Left renal pelvis (tissue), 4 donors: ENCODE measurements at regions not wholly inside any gene's neighbourhood (a gene's known extent, or its start where the extent isn't known, plus 50 kb on each side); places are given as distances from the start of the nearest gene placed in this dataset.
"Not testable (repeated sequence)": the region's sequence is repeated elsewhere in the genome, so short reads cannot be mapped to it uniquely, and the experiment has no call there.

Experiments
- DNase-seq, 4 donors: peaks; one replicate each; pipeline ENCODE4 v3.0.0-alpha.2; 2013; ENCODE audit warnings: low read depth in 4 of 4, low spot score in 3 of 4

DNA sequence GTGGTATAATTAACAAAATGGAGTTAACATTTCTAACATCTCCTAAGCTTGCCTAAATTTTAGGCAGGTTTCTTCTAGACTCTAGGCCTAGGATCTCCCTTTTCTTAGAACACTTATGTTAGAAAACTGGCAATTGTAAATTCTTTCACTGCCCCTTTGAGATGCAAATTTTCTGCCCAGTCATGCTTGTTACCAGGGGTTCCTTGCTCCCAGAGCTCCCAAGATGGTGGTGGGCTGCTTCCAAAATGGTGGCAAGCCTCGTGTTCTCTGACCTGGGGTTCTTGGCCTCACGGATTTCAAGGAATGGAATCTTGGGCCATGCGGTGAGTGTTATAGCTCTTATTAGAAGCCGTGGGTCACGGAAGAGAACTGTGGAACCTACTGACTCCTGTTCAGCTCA, 1361.4 kb downstream of the NCAM2 start:
- not testable (repeated sequence) for DNase-seq

GRCh38 chr21:22363504-22363903, 1365.3 kb downstream of the NCAM2 start:
- DNase-seq = no peak

- DNase-seq = no peak
Observed at GRCh38 chr21:22364163-22364562, 1366.0 kb downstream of the NCAM2 start.

DNA sequence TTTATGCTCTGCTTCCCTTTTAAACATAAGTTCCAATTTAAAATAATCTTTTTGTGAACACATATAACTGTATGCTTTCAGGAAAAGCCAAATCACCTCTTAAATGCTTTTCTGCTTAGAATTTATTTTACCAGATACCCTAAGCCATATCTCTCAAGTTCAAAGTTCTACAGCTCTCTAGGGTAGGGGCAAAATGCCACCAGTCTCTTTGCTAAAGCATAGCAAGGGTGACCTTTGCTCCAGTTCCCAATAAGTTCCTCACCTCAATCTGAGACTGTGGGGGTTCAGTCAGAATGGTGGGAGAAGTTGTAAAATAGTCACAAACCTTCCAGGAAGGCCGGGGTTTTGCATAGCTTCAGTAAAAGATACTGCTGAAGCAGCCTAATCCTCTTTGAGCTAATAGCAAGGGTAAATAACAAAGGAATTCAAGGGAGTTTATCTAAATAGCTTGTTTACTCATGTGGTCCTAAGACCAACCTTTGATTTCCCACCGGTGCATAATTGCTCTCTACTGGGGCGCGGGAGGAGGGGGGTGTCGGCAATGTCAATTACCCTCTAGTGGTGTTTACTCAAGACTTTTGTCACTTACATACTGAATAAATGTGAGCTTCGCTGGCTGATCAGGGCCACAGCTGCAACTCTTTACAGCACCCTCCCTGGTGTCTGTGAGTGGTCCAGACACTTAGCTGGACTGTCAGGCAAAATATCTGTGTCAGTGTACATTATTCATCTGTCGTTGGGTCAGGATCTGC, 1376.2 kb downstream of the NCAM2 start:
- DNase-seq = no peak

GRCh38 chr21:22377795-22378194, 1379.6 kb downstream of the NCAM2 start:
- not testable (repeated sequence) for DNase-seq

- no peak for DNase-seq
Observed at GRCh38 chr21:22393324-22393723, 1395.1 kb downstream of the NCAM2 start.

DNA sequence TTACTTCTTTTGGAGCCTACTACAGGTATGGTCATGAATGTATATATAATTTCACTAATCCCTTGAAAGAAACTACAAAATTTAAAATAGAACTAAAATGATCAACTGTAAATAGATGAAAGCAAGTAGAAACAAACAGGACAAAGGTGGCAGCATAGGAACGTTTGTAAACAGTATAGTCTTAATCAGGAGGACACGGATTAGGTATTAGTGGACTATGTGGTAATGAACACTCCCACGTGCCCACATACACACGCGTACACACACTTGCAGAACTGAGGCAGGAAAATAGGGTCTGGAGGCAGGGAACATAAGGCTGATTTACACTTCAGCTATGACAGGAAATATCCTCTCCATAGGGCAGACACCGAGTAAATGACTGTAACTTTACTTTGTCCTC, 1397.8 kb downstream of the NCAM2 start:
- DNase-seq = no peak

GRCh38 chr21:22399681-22400514, 1401.7 kb downstream of the NCAM2 start:
- no peak for DNase-seq

GRCh38 chr21:22409571-22409970, 1411.4 kb downstream of the NCAM2 start:
- DNase-seq = no peak

DNA sequence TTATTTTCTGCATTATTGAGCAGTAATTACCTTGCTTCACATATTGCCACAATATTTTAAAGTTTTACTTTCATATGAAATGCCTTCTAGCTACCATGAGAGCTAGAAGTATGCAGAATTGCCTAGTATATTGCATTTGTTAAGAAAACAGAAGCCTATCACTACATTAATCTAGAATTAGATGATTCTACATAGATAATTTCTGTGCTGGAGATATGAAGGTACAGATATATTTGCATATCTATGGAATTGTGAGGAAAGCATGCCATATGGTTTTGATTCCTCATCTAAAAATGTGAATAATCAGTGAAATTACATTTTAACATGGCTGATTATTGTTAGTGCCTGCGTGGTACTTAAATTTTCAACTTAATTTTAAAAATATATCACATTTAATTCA, 1418.3 kb downstream of the NCAM2 start:
- no peak for DNase-seq

GRCh38 chr21:22421416-22422180, 1423.4 kb downstream of the NCAM2 start:
- no peak for DNase-seq

DNA sequence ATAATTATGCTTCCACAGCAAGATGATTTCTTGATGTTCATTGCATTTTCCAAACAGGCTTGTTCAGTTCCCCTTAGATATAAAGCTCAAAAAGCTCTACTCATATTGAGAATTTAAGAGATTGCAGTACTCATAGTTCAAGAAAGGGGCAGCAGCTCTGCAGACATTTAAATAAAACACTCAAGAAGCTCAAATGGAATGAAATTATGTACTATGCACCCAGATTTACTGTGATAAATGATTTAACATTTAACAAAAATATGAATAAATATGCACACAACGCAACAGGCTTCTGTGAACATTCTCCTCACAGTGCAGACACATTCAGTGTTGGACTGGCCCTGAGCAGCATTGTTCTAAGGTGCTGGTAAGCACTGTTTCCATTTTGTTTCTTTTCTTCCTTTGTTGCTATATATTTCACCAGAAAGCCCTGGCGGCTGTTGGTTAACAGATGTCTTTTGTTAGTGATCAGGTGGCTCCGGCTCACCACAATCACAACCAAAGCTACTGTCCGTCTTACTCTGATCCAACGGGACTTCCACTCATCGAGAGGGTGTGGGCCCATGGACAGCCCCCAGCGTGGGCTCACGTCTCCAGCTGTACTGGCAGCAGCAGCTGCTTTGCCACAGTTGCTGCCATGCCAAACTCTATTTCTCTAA, 1440.3 kb downstream of the NCAM2 start:
- no peak for DNase-seq

DNA sequence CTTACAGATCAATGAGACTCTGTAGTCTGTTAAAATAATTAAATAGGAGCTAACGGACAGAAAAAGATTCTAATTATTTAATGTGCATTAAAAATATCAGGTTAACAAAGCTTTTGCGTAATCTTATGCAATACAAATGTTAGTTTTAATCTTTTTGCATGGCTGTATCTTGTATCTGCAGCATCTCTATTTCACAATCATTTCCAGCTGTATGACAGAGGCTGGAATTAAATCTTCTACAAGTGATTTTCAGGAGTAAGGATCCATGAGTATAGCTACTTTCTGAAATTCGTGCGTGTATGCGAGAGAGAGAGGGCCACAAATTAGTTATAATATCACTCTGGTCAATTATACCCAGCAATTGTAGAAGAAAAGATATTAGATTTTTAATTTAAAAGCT, 1446.8 kb downstream of the NCAM2 start:
- no peak for DNase-seq

- DNase-seq = no peak
Observed at GRCh38 chr21:22450507-22450906, 1452.3 kb downstream of the NCAM2 start.

- no peak for DNase-seq
Observed at GRCh38 chr21:22456241-22456640, 1458.0 kb downstream of the NCAM2 start.

DNA sequence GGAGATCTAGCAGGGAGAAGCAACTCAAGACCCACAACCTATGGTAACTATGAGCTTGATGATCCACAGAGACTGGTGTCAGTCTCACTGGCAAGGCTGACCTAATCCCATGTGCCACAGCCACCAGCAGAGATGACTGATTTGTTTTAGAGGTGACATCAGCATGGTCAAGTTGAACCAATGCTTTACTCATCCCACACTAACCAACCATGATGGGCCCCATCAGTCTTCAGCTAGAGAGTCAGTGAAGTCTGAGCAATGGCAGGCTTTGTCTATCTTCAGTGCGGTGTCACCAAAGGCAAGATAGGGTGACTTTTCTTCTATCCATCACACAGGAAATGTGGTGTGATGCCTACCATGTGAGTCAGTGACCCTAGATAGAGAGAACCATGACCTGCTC, 1470.7 kb downstream of the NCAM2 start:
- DNase-seq = no peak

GRCh38 chr21:22474403-22474802, 1476.2 kb downstream of the NCAM2 start:
- no peak for DNase-seq

GRCh38 chr21:22476214-22476613, 1478.0 kb downstream of the NCAM2 start:
- DNase-seq = no peak

DNA sequence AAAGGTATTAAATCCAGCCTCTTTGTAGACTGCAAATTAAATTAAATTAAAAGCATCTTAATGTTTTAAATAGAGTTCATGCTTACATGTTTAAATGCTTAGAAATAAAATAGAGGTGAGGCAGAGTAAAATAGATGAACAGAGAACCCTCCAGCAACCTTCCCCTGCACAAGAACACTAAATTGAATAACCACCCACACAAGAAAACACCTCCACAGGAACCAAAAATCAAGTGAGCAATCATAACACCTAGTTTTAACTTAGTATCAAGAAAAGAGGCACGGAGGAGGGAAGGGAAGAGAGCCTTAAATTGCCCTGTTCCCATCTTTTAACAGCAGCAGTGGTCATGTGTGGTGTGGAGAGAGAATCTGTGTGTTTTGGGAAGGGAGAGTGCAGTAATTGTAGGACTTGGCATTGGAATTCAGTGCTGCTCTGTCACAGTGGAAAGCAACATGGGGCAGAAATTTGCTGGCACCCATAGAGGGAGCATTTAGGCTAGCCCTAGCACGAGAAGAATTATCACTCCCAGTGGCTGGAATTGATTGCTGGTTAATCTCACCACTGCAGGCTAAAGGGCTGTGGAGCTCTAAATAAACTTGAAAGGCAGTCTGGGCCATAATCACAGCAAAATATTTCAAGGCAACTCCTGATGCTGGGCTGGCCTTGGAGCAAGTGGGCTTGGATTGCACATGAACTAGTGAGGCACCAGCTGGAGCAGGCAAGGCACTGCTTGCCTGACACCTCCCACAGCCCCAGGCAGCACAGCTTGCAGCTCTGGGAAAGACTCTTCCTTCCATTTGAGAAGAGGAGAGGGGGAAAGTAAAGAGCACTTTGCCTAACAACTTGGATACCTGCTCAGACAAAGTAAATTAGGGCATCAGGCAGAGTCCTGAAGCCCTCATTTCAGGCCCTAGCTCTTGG, 1478.8 kb downstream of the NCAM2 start:
- DNase-seq = no peak

GRCh38 chr21:22490049-22490448, 1491.8 kb downstream of the NCAM2 start:
- no peak for DNase-seq
